ENCODE measurements at regions not wholly inside any gene's neighbourhood (a gene's known extent, or its start where the extent isn't known, plus 50 kb on each side); places are given as distances from the start of the nearest gene placed in this dataset.

GRCh38 chr5:52409835-52410234 lies 377.9 kb upstream of the ITGA1 start:
- no peak overlapping the region for H2BK120ac ChIP-seq (ENCODE audit: low read depth, low read length)
- no peak overlapping the region for H2AK5ac ChIP-seq (ENCODE audit: low read depth, low read length)
- no peak overlapping the region for H4K8ac ChIP-seq (ENCODE audit: low read depth, low read length)
- H3K79me1 ChIP-seq (ENCODE audit: low read depth, low read length) = no peaks in the 10 kb centered on the region
- H3K9me3 ChIP-seq (replicated peaks in 1 of 2; ENCODE audit: control insufficient read depth in 2 of 2, insufficient read depth in 1 of 2, low read depth in 1 of 2, low read length in 2 of 2) = peaks cover 0 to 16% of the 10 kb centered on the region in 2 donors
- H3K23ac ChIP-seq (ENCODE audit: low read depth, low read length, poor library complexity) = no peak overlapping the region
- H3K27ac ChIP-seq (replicated peaks; ENCODE audit: low read length) = no peak overlapping the region
- no peak overlapping the region for H2AFZ ChIP-seq (ENCODE audit: low read length)
- H2BK5ac ChIP-seq (ENCODE audit: low read length) = no peak overlapping the region
- H3K4me3 ChIP-seq (ENCODE audit: low read length in 2 of 2) = no peak overlapping the region
- no peak overlapping the region for H3K9ac ChIP-seq (ENCODE audit: low read depth, low read length, poor library complexity)
- DNase-seq (ENCODE audit: low spot score) = no peak
- no peak overlapping the region for H4K91ac ChIP-seq (ENCODE audit: low read depth, low read length, poor library complexity)
- H3K18ac ChIP-seq (ENCODE audit: low read length) = no peak overlapping the region
- no peaks in the 10 kb centered on the region for H3K27me3 ChIP-seq (ENCODE audit: control insufficient read depth in 3 of 3, insufficient read depth in 3 of 3, low read depth in 1 of 3, low read length in 3 of 3)
- no CpG with 5 or more reads among the region's 8 CpGs for WGBS, 2 donors (ENCODE audit: extremely low coverage in 2 of 2, insufficient read length in 2 of 2, insufficient replicate concordance in 1 of 2)
- H3K4me1 ChIP-seq (ENCODE audit: control insufficient read depth in 2 of 2, insufficient read depth in 1 of 2, low read depth in 1 of 2, low read length in 2 of 2) = peaks cover 0 to 4% of the 10 kb centered on the region in 2 donors
- H3K36me3 ChIP-seq (replicated peaks in 1 of 2; ENCODE audit: control insufficient read depth in 2 of 2, insufficient read depth in 2 of 2, low read length in 2 of 2) = no peaks in the 10 kb centered on the region
- H2BK15ac ChIP-seq (ENCODE audit: low read length) = no peak overlapping the region
- no peak overlapping the region for H3K4me2 ChIP-seq (ENCODE audit: insufficient read depth, low read length, poor library complexity, severe bottlenecking)
- no peak overlapping the region for H3K4ac ChIP-seq (ENCODE audit: low read length)
- no peak overlapping the region for H3K14ac ChIP-seq (ENCODE audit: low read length)
- H2BK12ac ChIP-seq (ENCODE audit: low read length) = no peak overlapping the region

GRCh38 chr5:52419357-52419756 lies 368.4 kb upstream of the ITGA1 start:
- DNase-seq (ENCODE audit: low spot score) = peak; percentile 80
- H3K4me1 ChIP-seq (ENCODE audit: control insufficient read depth in 2 of 2, insufficient read depth in 1 of 2, low read depth in 1 of 2, low read length in 2 of 2) = peaks cover 5 to 38% of the 10 kb centered on the region in 2 donors
- H3K9ac ChIP-seq (ENCODE audit: low read depth, low read length, poor library complexity) = no peak overlapping the region
- H3K4ac ChIP-seq (ENCODE audit: low read length) = no peak overlapping the region
- peak overlapping the region; percentile 58 for H3K27ac ChIP-seq (replicated peaks; ENCODE audit: low read length)
- no CpG with 5 or more reads among the region's 1 CpG for WGBS, 2 donors (ENCODE audit: extremely low coverage in 2 of 2, insufficient read length in 2 of 2, insufficient replicate concordance in 1 of 2)
- H3K4me3 ChIP-seq (ENCODE audit: low read length in 2 of 2) = no peak overlapping the region
- no peak overlapping the region for H4K8ac ChIP-seq (ENCODE audit: low read depth, low read length)
- no peak overlapping the region for H3K14ac ChIP-seq (ENCODE audit: low read length)
- no peaks in the 10 kb centered on the region for H3K79me1 ChIP-seq (ENCODE audit: low read depth, low read length)
- no peak overlapping the region for H2AFZ ChIP-seq (ENCODE audit: low read length)
- H3K27me3 ChIP-seq (ENCODE audit: control insufficient read depth in 3 of 3, insufficient read depth in 3 of 3, low read depth in 1 of 3, low read length in 3 of 3) = no peaks in the 10 kb centered on the region
- H2BK15ac ChIP-seq (ENCODE audit: low read length) = no peak overlapping the region
- no peaks in the 10 kb centered on the region for H3K9me3 ChIP-seq (replicated peaks in 1 of 2; ENCODE audit: control insufficient read depth in 2 of 2, insufficient read depth in 1 of 2, low read depth in 1 of 2, low read length in 2 of 2)
- H2AK5ac ChIP-seq (ENCODE audit: low read depth, low read length) = no peak overlapping the region
- no peak overlapping the region for H3K4me2 ChIP-seq (ENCODE audit: insufficient read depth, low read length, poor library complexity, severe bottlenecking)
- no peak overlapping the region for H4K91ac ChIP-seq (ENCODE audit: low read depth, low read length, poor library complexity)
- no peaks in the 10 kb centered on the region for H3K36me3 ChIP-seq (replicated peaks in 1 of 2; ENCODE audit: control insufficient read depth in 2 of 2, insufficient read depth in 2 of 2, low read length in 2 of 2)
- H2BK12ac ChIP-seq (ENCODE audit: low read length) = no peak overlapping the region
- no peak overlapping the region for H3K18ac ChIP-seq (ENCODE audit: low read length)
- H3K23ac ChIP-seq (ENCODE audit: low read depth, low read length, poor library complexity) = no peak overlapping the region
- no peak overlapping the region for H2BK5ac ChIP-seq (ENCODE audit: low read length)
- H2BK120ac ChIP-seq (ENCODE audit: low read depth, low read length) = no peak overlapping the region

GRCh38 chr5:52427615-52428014 lies 360.1 kb upstream of the ITGA1 start:
- Histone ChIP-seq H4K91ac (ENCODE audit: low read depth, low read length, poor library complexity) (no peak overlapping the region), H3K4me3 (ENCODE audit: low read length in 2 of 2) (no peak overlapping the region), H3K27me3 (ENCODE audit: control insufficient read depth in 3 of 3, insufficient read depth in 3 of 3, low read depth in 1 of 3, low read length in 3 of 3) (no peaks in the 10 kb centered on the region), H2BK5ac (ENCODE audit: low read length) (no peak overlapping the region), H2AFZ (ENCODE audit: low read length) (no peak overlapping the region), H3K4ac (ENCODE audit: low read length) (no peak overlapping the region), H3K14ac (ENCODE audit: low read length) (no peak overlapping the region), H3K36me3 (replicated peaks in 1 of 2; ENCODE audit: control insufficient read depth in 2 of 2, insufficient read depth in 2 of 2, low read length in 2 of 2) (no peaks in the 10 kb centered on the region), H3K4me1 (ENCODE audit: control insufficient read depth in 2 of 2, insufficient read depth in 1 of 2, low read depth in 1 of 2, low read length in 2 of 2) (peaks cover 0 to 15% of the 10 kb centered on the region in 2 donors), H3K27ac (replicated peaks; ENCODE audit: low read length) (no peak overlapping the region), H3K9ac (ENCODE audit: low read depth, low read length, poor library complexity) (no peak overlapping the region), H3K4me2 (ENCODE audit: insufficient read depth, low read length, poor library complexity, severe bottlenecking) (no peak overlapping the region), H3K9me3 (replicated peaks in 1 of 2; ENCODE audit: control insufficient read depth in 2 of 2, insufficient read depth in 1 of 2, low read depth in 1 of 2, low read length in 2 of 2) (peaks cover 2 to 12% of the 10 kb centered on the region in 2 donors), H3K23ac (ENCODE audit: low read depth, low read length, poor library complexity) (no peak overlapping the region), H3K79me1 (ENCODE audit: low read depth, low read length) (no peaks in the 10 kb centered on the region), H2BK120ac (ENCODE audit: low read depth, low read length) (no peak overlapping the region), H3K18ac (ENCODE audit: low read length) (no peak overlapping the region), H2AK5ac (ENCODE audit: low read depth, low read length) (no peak overlapping the region), H2BK12ac (ENCODE audit: low read length) (no peak overlapping the region), H2BK15ac (ENCODE audit: low read length) (no peak overlapping the region), H4K8ac (ENCODE audit: low read depth, low read length) (no peak overlapping the region)
- DNase-seq (ENCODE audit: low spot score) = no peak
- no CpG with 5 or more reads among the region's 4 CpGs for WGBS, 2 donors (ENCODE audit: extremely low coverage in 2 of 2, insufficient read length in 2 of 2, insufficient replicate concordance in 1 of 2)

- Histone ChIP-seq H2BK12ac (ENCODE audit: low read length) (no peak overlapping the region), H2BK5ac (ENCODE audit: low read length) (no peak overlapping the region), H3K27me3 (ENCODE audit: control insufficient read depth in 3 of 3, insufficient read depth in 3 of 3, low read depth in 1 of 3, low read length in 3 of 3) (no peaks in the 10 kb centered on the region), H3K4me2 (ENCODE audit: insufficient read depth, low read length, poor library complexity, severe bottlenecking) (no peak overlapping the region), H2AK5ac (ENCODE audit: low read depth, low read length) (no peak overlapping the region), H2BK120ac (ENCODE audit: low read depth, low read length) (no peak overlapping the region), H3K4ac (ENCODE audit: low read length) (no peak overlapping the region), H3K23ac (ENCODE audit: low read depth, low read length, poor library complexity) (no peak overlapping the region), H4K91ac (ENCODE audit: low read depth, low read length, poor library complexity) (no peak overlapping the region), H3K79me1 (ENCODE audit: low read depth, low read length) (no peaks in the 10 kb centered on the region), H3K4me1 (ENCODE audit: control insufficient read depth in 2 of 2, insufficient read depth in 1 of 2, low read depth in 1 of 2, low read length in 2 of 2) (peaks cover 0 to 15% of the 10 kb centered on the region in 2 donors), H3K36me3 (replicated peaks in 1 of 2; ENCODE audit: control insufficient read depth in 2 of 2, insufficient read depth in 2 of 2, low read length in 2 of 2) (no peaks in the 10 kb centered on the region), H3K9me3 (replicated peaks in 1 of 2; ENCODE audit: control insufficient read depth in 2 of 2, insufficient read depth in 1 of 2, low read depth in 1 of 2, low read length in 2 of 2) (peaks cover 2 to 16% of the 10 kb centered on the region in 2 donors), H2AFZ (ENCODE audit: low read length) (peak overlapping the region; percentile 61), H2BK15ac (ENCODE audit: low read length) (no peak overlapping the region), H4K8ac (ENCODE audit: low read depth, low read length) (no peak overlapping the region), H3K14ac (ENCODE audit: low read length) (no peak overlapping the region), H3K18ac (ENCODE audit: low read length) (no peak overlapping the region), H3K27ac (replicated peaks; ENCODE audit: low read length) (no peak overlapping the region), H3K4me3 (ENCODE audit: low read length in 2 of 2) (no peak overlapping the region), H3K9ac (ENCODE audit: low read depth, low read length, poor library complexity) (no peak overlapping the region)
- no peak for DNase-seq (ENCODE audit: low spot score)
- WGBS, 2 donors (ENCODE audit: extremely low coverage in 2 of 2, insufficient read length in 2 of 2, insufficient replicate concordance in 1 of 2) = no CpG with 5 or more reads among the region's 3 CpGs
These were observed 358.7 kb upstream of the ITGA1 start for GRCh38 chr5:52428977-52429489.
